VCaP (cell line): ENCODE measurements at regions not wholly inside any gene's neighbourhood (a gene's known extent, or its start where the extent isn't known, plus 50 kb on each side); places are given as distances from the start of the nearest gene placed in this dataset.

Source experiments
- H3K27ac ChIP-seq: fragments of 450-650 bp; 2 replicates; pipeline ENCODE4 v1.5.1; 2017
- TF ChIP-seq, protein P1 (sequence below): fragments of 450-650 bp; conservative IDR thresholded peaks from 2 replicates; pipeline ENCODE4 v1.5.1; 2017; ENCODE audit warnings: mild to moderate bottlenecking, moderate library complexity

DNA sequence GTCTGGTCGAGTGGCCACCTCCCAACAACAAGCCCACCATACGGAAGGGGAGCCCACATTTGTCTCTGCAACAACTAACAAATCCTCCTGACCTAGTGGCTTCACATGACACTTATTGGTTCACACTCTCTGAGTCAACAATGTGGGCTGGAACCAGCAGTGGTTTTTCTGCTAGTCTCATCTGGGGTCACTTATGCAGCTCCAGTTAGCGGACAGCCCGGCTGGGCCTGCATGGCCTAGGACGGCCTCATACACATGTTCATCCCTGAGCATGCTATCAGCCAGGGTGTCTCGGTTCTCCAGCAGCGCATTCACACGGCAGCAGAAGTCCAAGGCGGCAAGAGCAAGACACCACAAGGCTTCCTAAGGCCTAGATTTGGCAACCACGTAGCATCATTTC is 281.7 kb downstream of the XXYLT1 start:
- H3K27ac ChIP-seq, result no peak overlapping the region
- TF ChIP-seq, protein P1, sequence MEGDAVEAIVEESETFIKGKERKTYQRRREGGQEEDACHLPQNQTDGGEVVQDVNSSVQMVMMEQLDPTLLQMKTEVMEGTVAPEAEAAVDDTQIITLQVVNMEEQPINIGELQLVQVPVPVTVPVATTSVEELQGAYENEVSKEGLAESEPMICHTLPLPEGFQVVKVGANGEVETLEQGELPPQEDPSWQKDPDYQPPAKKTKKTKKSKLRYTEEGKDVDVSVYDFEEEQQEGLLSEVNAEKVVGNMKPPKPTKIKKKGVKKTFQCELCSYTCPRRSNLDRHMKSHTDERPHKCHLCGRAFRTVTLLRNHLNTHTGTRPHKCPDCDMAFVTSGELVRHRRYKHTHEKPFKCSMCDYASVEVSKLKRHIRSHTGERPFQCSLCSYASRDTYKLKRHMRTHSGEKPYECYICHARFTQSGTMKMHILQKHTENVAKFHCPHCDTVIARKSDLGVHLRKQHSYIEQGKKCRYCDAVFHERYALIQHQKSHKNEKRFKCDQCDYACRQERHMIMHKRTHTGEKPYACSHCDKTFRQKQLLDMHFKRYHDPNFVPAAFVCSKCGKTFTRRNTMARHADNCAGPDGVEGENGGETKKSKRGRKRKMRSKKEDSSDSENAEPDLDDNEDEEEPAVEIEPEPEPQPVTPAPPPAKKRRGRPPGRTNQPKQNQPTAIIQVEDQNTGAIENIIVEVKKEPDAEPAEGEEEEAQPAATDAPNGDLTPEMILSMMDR, result no peak

DNA sequence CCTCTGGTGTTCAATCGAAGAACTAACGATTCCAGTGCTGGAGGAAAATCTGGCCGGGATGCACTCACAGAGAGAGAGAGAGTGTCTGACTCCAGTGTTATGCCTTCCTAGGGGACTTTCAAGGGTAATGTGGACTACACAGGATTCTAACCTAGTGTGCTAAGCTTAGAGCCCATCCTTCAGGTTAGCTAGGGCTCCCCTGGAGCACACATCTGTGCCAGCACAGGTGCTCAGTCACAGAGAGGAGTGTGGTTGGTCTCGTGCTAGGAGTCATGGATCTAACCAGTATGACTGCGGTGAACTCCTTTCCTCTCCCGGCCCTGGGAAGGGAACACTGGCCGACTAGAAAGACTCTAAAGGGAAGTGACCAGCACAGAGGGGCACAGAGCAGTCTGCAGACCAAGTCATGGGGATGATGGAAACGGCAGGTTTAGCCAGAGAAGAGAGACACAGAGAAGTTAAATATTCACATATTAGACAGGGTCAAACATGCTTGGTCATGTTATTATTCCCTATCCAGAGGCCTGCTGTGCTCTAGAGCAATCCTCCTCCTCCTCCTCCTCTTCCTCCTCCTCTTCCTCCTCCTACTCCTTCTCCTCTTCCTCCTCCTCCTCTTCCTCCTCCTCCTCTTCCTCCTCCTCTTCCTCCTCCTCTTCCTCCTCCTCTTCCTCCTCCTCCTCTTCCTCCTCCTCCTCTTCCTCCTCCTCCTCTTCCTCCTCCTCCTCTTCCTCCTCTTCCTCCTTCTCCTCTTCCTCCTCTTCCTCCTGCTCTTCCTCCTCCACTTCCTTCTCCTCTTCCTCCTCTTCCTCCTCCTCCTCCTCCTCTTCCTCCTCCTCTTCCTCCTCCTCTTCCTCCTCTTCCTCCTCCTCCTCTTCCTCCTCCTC is 280.3 kb downstream of the XXYLT1 start:
- TF ChIP-seq, protein P1, result no peak
- no peak overlapping the region for H3K27ac ChIP-seq

DNA sequence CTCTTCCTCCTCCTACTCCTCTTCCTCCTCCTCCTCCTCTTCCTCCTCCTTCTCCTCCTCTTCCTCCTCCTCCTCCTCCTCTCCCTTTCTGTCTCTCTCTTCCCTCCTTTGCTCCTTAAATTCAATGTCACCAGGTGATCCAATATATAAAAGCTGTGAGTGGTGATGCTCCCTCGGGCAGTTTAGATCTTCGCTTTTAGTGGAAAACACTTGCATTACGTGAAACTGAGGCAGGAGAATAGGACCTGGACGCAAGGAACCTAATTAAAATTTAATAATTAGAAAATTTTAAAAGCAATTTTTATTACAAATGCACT is 279.7 kb downstream of the XXYLT1 start:
- TF ChIP-seq, protein P1, result no peak
- H3K27ac ChIP-seq, result no peak overlapping the region

DNA sequence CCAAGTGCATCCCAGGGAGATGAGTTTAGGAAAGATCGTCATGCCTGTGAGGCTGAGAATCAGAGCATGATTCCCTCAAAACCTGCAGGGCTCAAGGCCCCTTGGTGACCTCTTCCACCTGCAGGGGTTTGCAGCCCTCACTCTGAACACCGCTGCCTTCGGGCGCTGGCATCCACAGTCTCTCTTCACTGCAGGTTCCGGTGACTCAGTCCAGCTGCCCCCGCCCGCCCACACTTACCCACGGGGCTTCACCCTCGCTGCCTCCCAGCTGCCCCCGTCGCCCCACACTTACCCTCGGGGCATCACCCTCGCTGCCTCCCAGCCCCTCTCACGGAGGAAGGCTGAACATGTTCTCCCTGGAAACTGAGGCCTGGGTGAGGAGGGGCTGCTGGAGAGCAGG is 277.1 kb downstream of the XXYLT1 start:
- TF ChIP-seq, protein P1, result no peak
- H3K27ac ChIP-seq, result no peak overlapping the region

DNA sequence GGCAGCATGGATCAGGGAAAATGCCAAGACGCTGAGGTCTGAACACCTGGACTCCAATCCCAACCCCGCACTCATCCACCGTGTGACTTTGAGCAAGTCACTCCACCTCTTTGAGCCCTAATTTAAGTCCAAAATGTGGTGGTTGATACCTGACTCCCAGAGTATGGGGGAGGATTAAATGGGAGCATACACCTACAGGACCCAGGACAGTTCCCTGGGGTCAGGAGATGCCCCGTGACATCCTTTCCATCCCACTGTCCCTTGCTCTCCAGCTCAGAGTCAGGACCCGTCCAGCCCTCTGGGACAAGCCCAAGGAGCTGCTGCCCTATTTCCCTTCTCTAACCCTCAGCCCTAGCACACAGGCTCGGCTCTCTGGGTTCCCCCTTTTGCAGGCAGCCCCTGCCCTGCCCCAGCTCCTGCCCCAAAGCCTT is 276.4 kb downstream of the XXYLT1 start:
- no peak overlapping the region for H3K27ac ChIP-seq
- TF ChIP-seq, protein P1, result no peak

DNA sequence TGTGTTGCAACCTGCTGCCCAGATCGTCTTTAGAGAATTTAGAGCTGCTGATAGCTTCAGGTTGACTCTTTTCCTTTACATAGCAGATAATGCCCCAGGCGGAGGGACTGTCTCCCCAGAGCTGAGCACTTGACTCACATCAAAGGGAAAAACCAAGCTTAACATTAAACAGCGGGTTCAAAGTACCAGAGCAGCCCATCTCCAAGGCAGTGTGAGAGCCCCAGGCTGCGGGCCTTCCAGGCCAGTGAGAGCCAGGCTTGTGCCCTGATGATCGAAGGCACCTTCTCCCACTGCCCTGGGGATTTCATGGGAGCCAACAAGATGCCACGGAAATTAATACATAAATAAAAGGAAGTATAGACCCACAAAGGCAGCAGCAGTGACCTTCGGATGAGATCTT is 275.6 kb downstream of the XXYLT1 start:
- TF ChIP-seq, protein P1, result no peak
- H3K27ac ChIP-seq, result no peak overlapping the region

DNA sequence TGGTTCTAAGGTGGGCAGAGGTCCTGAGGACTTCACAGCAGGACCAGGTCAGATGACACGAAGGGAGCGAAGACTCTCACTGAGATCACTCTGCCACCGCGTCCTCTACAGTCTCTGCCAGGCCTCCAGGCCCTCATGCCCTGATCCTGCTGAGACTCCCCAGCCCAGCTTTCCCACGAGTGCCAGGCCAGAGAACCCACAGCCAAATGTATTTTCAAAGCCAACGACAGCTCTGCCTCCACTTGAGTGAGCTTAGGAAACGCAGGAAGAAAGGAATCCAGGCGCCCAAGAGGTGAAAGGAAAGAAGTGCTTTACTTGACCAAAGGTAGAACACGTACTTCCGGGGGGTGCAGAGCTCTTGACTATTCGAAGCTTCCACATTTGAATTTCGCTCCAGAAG is 275.0 kb downstream of the XXYLT1 start:
- TF ChIP-seq, protein P1, result no peak
- no peak overlapping the region for H3K27ac ChIP-seq
